PC-9 (cell line): ENCODE measurements at regions not wholly inside any gene's neighbourhood (a gene's known extent, or its start where the extent isn't known, plus 50 kb on each side); places are given as distances from the start of the nearest gene placed in this dataset.

Experiments
- BruUV-seq: library from RNA; stranded (reverse); fragments of 400-500 nt; replicated peaks from 2 replicates; lab custom pipeline; 2021; lab: Mats Ljungman, UMichigan
- CTCF ChIA-PET: fragments of 300-600 bp; sonication (Branson Sonifier 250); formaldehyde crosslinking; loops from one replicate; lab custom pipeline; 2022; ENCODE audit warnings: antibody characterized with exemption; lab: Charles Lee
- POLR2A ChIA-PET: fragments of 300-600 bp; sonication (Branson Sonifier 250); formaldehyde crosslinking; loops from one replicate; lab custom pipeline; 2022; ENCODE audit warnings: antibody characterized with exemption; ENCODE audit not compliant: unreplicated experiment; lab: Charles Lee
- DNase-seq, 2 experiments: peaks; one replicate each; pipeline versions ENCODE4 v3.0.0 to v3.0.0-alpha.2; 2015 to 2022; ENCODE audit warnings: mixed read lengths in 1 of 2
- H2AFZ ChIP-seq: fragments of 200-600 bp; sonication (generic); 2 replicates; pipeline ENCODE4 v1.8.1; 2017; ENCODE audit warnings: antibody characterized with exemption
- H3F3A ChIP-seq: fragments of 200-600 bp; sonication (generic); 2 replicates; pipeline ENCODE4 v1.8.1; 2017; ENCODE audit warnings: antibody characterized with exemption, mild to moderate bottlenecking, low read depth; ENCODE audit not compliant: insufficient read depth
- H3K27ac ChIP-seq: fragments of 200-600 bp; sonication (generic); 2 replicates; pipeline ENCODE4 v1.6.1; 2016; ENCODE audit warnings: mixed run types
- H3K27me3 ChIP-seq: fragments of 200-600 bp; sonication (generic); 2 replicates; pipeline ENCODE4 v1.6.1; 2016; ENCODE audit warnings: low read depth, mixed run types; ENCODE audit not compliant: insufficient read depth
- H3K36me3 ChIP-seq: fragments of 200-600 bp; sonication (generic); 2 replicates; pipeline ENCODE4 v1.6.1; 2016; ENCODE audit warnings: low read depth, mixed run types
- H3K4me1 ChIP-seq: fragments of 200-600 bp; sonication (generic); replicated peaks from 2 replicates; pipeline ENCODE4 v1.6.1; 2016; ENCODE audit warnings: mixed run types; ENCODE audit not compliant: insufficient read depth
- H3K4me2 ChIP-seq: fragments of 200-600 bp; sonication (generic); 2 replicates; pipeline ENCODE4 v1.6.1; 2017; ENCODE audit warnings: mixed run types
- H3K4me3 ChIP-seq: fragments of 200-600 bp; sonication (generic); 2 replicates; pipeline ENCODE4 v1.6.1; 2016; ENCODE audit warnings: mixed run types
- H3K79me2 ChIP-seq: fragments of 200-600 bp; sonication (generic); 2 replicates; pipeline ENCODE4 v1.6.1; 2017; ENCODE audit warnings: low read depth, mixed run types
- H3K9me2 ChIP-seq: fragments of 200-600 bp; sonication (generic); 2 replicates; pipeline ENCODE4 v1.8.1; 2017; ENCODE audit warnings: mild to moderate bottlenecking; ENCODE audit not compliant: insufficient read depth
- H3K9me3 ChIP-seq: fragments of 200-600 bp; sonication (generic); 2 replicates; pipeline ENCODE4 v1.8.1; 2016; ENCODE audit warnings: low read depth; ENCODE audit not compliant: insufficient read depth
- H4K20me1 ChIP-seq: fragments of 200-600 bp; sonication (generic); 2 replicates; pipeline ENCODE4 v1.8.1; 2017; ENCODE audit not compliant: insufficient read depth
- CTCF ChIP-seq: fragments of 200-600 bp; sonication (generic); conservative IDR thresholded peaks from 2 replicates; pipeline ENCODE4 v1.6.1; 2017; ENCODE audit warnings: mixed run types, antibody characterized with exemption, mild to moderate bottlenecking, moderate library complexity
- EZH2 ChIP-seq: fragments of 200-600 bp; sonication (generic); IDR thresholded peaks from 2 replicates; pipeline ENCODE4 v1.8.0; 2017; ENCODE audit warnings: antibody characterized with exemption, low read depth
- intact Hi-C: fragments of 100-400 bp; cut with micrococcal nuclease; formaldehyde crosslinking; loops from one replicate; pipeline ENCODE4 v1.10.0; 2022; ENCODE audit not compliant: unreplicated experiment

GRCh38 chr13:26502826-26503225, 54.7 kb upstream of the WASF3 start:
- H3K27ac ChIP-seq: no peak overlapping the region
- no peaks in the 10 kb centered on the region for H3F3A ChIP-seq
- no peaks in the 10 kb centered on the region for H3K9me3 ChIP-seq
- H3K27me3 ChIP-seq: peaks cover 31% of the 10 kb centered on the region
- TF ChIP-seq CTCF (no peak), EZH2 (no peak)
- BruUV-seq: no TSS peak
- no peaks in the 10 kb centered on the region for H3K9me2 ChIP-seq
- no peaks in the 10 kb centered on the region for H4K20me1 ChIP-seq
- intact Hi-C loops: no loop called here
- no peaks in the 10 kb centered on the region for H3K36me3 ChIP-seq
- H3K4me1 ChIP-seq: no peaks in the 10 kb centered on the region
- no peak for DNase-seq
- ChIA-PET CTCF (no interaction called here), POLR2A (no interaction called here)
- no peak overlapping the region for H3K4me3 ChIP-seq
- no peak overlapping the region for H2AFZ ChIP-seq
- no peak overlapping the region for H3K4me2 ChIP-seq
- H3K79me2 ChIP-seq: no peaks in the 10 kb centered on the region

DNA sequence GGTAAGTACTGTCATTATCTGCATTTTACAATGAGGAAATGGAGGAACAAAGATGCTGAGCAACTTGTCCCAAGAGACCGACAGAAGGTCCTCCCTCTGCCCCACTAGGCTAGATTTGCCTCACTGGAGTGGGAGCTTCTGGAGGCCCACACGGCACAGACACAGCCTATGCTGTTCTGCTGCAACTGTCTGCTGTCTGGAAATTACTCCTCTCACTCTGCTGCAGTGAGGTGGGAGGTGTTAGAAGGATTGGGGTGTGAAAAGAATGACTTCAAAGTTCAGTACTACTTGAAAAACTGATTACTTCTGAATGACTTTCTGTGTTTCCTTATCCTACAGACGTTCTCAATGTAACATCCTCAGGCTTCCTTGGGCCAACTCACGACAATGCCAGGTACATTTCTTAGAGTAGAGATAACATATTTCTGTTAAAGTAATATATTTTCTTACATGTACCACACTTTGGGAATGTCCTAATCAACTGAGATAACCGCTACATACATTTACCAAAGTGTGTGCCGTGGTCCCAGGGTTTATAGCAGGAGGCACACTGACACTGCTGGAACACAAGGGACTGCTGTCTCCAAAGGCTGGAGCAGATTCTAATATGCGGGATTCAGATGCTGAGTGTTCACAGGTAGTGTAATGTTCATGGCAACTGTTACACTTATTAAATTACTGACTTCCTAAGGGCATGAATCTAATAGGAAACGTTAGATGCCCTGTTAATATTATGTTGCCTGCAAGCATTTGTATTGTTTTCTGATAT, 53.5 kb upstream of the WASF3 start:
- ChIA-PET POLR2A (no interaction called here), CTCF (no interaction called here)
- no peaks in the 10 kb centered on the region for H3K36me3 ChIP-seq
- peaks cover 32% of the 10 kb centered on the region for H3K27me3 ChIP-seq
- TF ChIP-seq EZH2: no peak
- TF ChIP-seq CTCF: no peak
- no peaks in the 10 kb centered on the region for H3K79me2 ChIP-seq
- intact Hi-C loops: no loop called here
- H3F3A ChIP-seq: no peaks in the 10 kb centered on the region
- BruUV-seq: no TSS peak
- DNase-seq: no peak
- no peak overlapping the region for H2AFZ ChIP-seq
- no peaks in the 10 kb centered on the region for H3K4me1 ChIP-seq
- H3K9me3 ChIP-seq: 0 out of 2 replicates have a peak, but pooled peaks cover 1% of the 10 kb centered on the region
- no peak overlapping the region for H3K4me3 ChIP-seq
- H4K20me1 ChIP-seq: no peaks in the 10 kb centered on the region
- H3K27ac ChIP-seq: no peak overlapping the region
- no peak overlapping the region for H3K4me2 ChIP-seq
- H3K9me2 ChIP-seq: no peaks in the 10 kb centered on the region
